MCF 10A (cell line): ENCODE measurements at regions not wholly inside any gene's neighbourhood (a gene's known extent, or its start where the extent isn't known, plus 50 kb on each side); places are given as distances from the start of the nearest gene placed in this dataset.

ENCODE experiments used
- BruUV-seq: library from RNA; stranded (reverse); fragments of 400-500 nt; replicated peaks from 2 replicates; lab custom pipeline; 2021; lab: Mats Ljungman, UMichigan
- CTCF ChIA-PET: fragments of 300-600 bp; sonication (Branson Sonifier 250); formaldehyde crosslinking; extraction: SDS; loops from one replicate; lab custom pipeline; 2021; ENCODE audit warnings: antibody characterized with exemption, inconsistent platforms; lab: Yijun Ruan, JAX
- POLR2A ChIA-PET: fragments of 300-600, 350-650 bp; sonication (Branson Sonifier 250); formaldehyde crosslinking; extraction: SDS; loops from one replicate; lab custom pipeline; 2020; ENCODE audit warnings: antibody characterized with exemption, inconsistent platforms; lab: Yijun Ruan, JAX
- DNase-seq: peaks from one replicate; pipeline ENCODE4 v3.0.0-alpha.2; 2018; ENCODE audit not compliant: unreplicated experiment
- H3K27ac Mint-ChIP-seq: one replicate; pipeline ENCODE4 v1.8.0; 2022; ENCODE audit warnings: mild to moderate bottlenecking, low read depth, mixed read lengths; ENCODE audit not compliant: unreplicated experiment
- H3K27me3 Mint-ChIP-seq: one replicate; pipeline ENCODE4 v1.8.0; 2022; ENCODE audit warnings: mixed read lengths; ENCODE audit not compliant: insufficient read depth, unreplicated experiment
- H3K36me3 Mint-ChIP-seq: one replicate; pipeline ENCODE4 v1.8.0; 2022; ENCODE audit warnings: mild to moderate bottlenecking, moderate library complexity, mixed read lengths; ENCODE audit not compliant: insufficient read depth, unreplicated experiment
- H3K4me1 Mint-ChIP-seq: one replicate; pipeline ENCODE4 v1.8.0; 2022; ENCODE audit warnings: mixed read lengths; ENCODE audit not compliant: insufficient read depth, unreplicated experiment
- H3K4me3 Mint-ChIP-seq: one replicate; pipeline ENCODE4 v1.8.0; 2022; ENCODE audit warnings: mild to moderate bottlenecking, moderate library complexity, mixed read lengths; ENCODE audit not compliant: unreplicated experiment
- H3K9me3 Mint-ChIP-seq: one replicate; pipeline ENCODE4 v1.8.0; 2022; ENCODE audit warnings: mixed read lengths; ENCODE audit not compliant: unreplicated experiment
- CTCF ChIP-seq: fragments of 200-600 bp; IDR thresholded peaks from one replicate; pipeline ENCODE4 v1.8.0; 2022; ENCODE audit warnings: antibody characterized with exemption, mild to moderate bottlenecking; ENCODE audit not compliant: unreplicated experiment
- intact Hi-C: fragments of 100-400 bp; cut with micrococcal nuclease; formaldehyde crosslinking; loops from 2 replicates; pipeline ENCODE4 v1.14.1; 2022

GRCh38 chr1:29441916-29442668 is 205.8 kb downstream of the PTPRU start:
- no peak for DNase-seq
- intact Hi-C loops: no loop called here
- H3K9me3 Mint-ChIP-seq: no peaks in the 10 kb centered on the region
- H3K36me3 Mint-ChIP-seq: no peaks in the 10 kb centered on the region
- no TSS peak for BruUV-seq
- H3K4me1 Mint-ChIP-seq: peaks cover 5% of the 10 kb centered on the region
- TF ChIP-seq CTCF: no peak
- H3K27me3 Mint-ChIP-seq: peaks cover 66% of the 10 kb centered on the region
- POLR2A ChIA-PET: no interaction called here
- CTCF ChIA-PET: interaction anchor here (0.6 to 1.2 kb wide), 3 partner anchors 261 to 1266 kb away, joined by 3 read pairs; no protein-coding TSS in a partner anchor
- H3K27ac Mint-ChIP-seq: no peak overlapping the region
- H3K4me3 Mint-ChIP-seq: no peak overlapping the region

GRCh38 chr1:29439615-29440014 is 203.3 kb downstream of the PTPRU start:
- BruUV-seq: no TSS peak
- CTCF ChIA-PET: no interaction called here
- Mint-ChIP-seq H3K4me1 (peaks cover 5% of the 10 kb centered on the region), H3K27ac (no peak overlapping the region), H3K4me3 (no peak overlapping the region), H3K27me3 (peaks cover 52% of the 10 kb centered on the region), H3K9me3 (no peaks in the 10 kb centered on the region), H3K36me3 (peaks cover 4% of the 10 kb centered on the region)
- DNase-seq: no peak
- TF ChIP-seq CTCF: no peak
- intact Hi-C loops: no loop called here
- POLR2A ChIA-PET: no interaction called here

GRCh38 chr1:29438991-29439390 is 202.7 kb downstream of the PTPRU start:
- H3K9me3 Mint-ChIP-seq: no peaks in the 10 kb centered on the region
- DNase-seq: no peak
- H3K4me1 Mint-ChIP-seq: peaks cover 5% of the 10 kb centered on the region
- no TSS peak for BruUV-seq
- ChIA-PET CTCF (no interaction called here), POLR2A (no interaction called here)
- TF ChIP-seq CTCF: no peak
- H3K36me3 Mint-ChIP-seq: peaks cover 4% of the 10 kb centered on the region
- H3K27me3 Mint-ChIP-seq: peaks cover 52% of the 10 kb centered on the region
- H3K27ac Mint-ChIP-seq: no peak overlapping the region
- no peak overlapping the region for H3K4me3 Mint-ChIP-seq
- intact Hi-C loops: no loop called here

- BruUV-seq: no TSS peak
- Mint-ChIP-seq H3K36me3 (peaks cover 4% of the 10 kb centered on the region), H3K4me3 (no peak overlapping the region), H3K9me3 (no peaks in the 10 kb centered on the region), H3K4me1 (peaks cover 5% of the 10 kb centered on the region), H3K27me3 (peaks cover 45% of the 10 kb centered on the region), H3K27ac (no peak overlapping the region)
- intact Hi-C loops: no loop called here
- POLR2A ChIA-PET: no interaction called here
- CTCF ChIA-PET: no interaction called here
- no peak for TF ChIP-seq CTCF
- no peak for DNase-seq
Observed at GRCh38 chr1:29437946-29438345, 201.6 kb downstream of the PTPRU start.
